Activated B cell treated with CpG ODN at 0.5 μM for 24 hours (primary cell): ENCODE measurements at regions not wholly inside any gene's neighbourhood (a gene's known extent, or its start where the extent isn't known, plus 50 kb on each side); places are given as distances from the start of the nearest gene placed in this dataset.

Experiments used
- ATAC-seq: fragments of 200-7000 bp; cut with Tn5 transposase; one replicate; pipeline ENCODE4 v1.10.0; 2021; ENCODE audit warnings: low read depth, mild to moderate bottlenecking, moderate library complexity
- CTCF ChIA-PET: fragments of 350-600 bp; sonication (Branson Sonifier 250); formaldehyde crosslinking; loops from one replicate; lab custom pipeline; 2021; ENCODE audit warnings: antibody characterized with exemption; lab: Charles Lee
- POLR2A ChIA-PET: fragments of 350-600 bp; sonication (Branson Sonifier 250); formaldehyde crosslinking; loops from one replicate; lab custom pipeline; 2021; ENCODE audit warnings: antibody characterized with exemption; lab: Charles Lee
- DNase-seq: peaks from one replicate; pipeline ENCODE4 v3.0.0; 2022
- H3K27ac Mint-ChIP-seq: one replicate; pipeline ENCODE4 v1.8.0; 2020; ENCODE audit warnings: mixed read lengths
- H3K27me3 Mint-ChIP-seq: one replicate; pipeline ENCODE4 v1.8.0; 2021; ENCODE audit warnings: mixed read lengths
- H3K36me3 Mint-ChIP-seq: one replicate; pipeline ENCODE4 v1.8.0; 2021; ENCODE audit warnings: low read depth, mixed read lengths
- H3K4me1 Mint-ChIP-seq: one replicate; pipeline ENCODE4 v1.8.0; 2021; ENCODE audit warnings: mixed read lengths
- H3K4me3 Mint-ChIP-seq: one replicate; pipeline ENCODE4 v1.8.0; 2020; ENCODE audit warnings: mild to moderate bottlenecking, mixed read lengths
- H3K9me3 Mint-ChIP-seq: one replicate; pipeline ENCODE4 v1.8.0; 2020; ENCODE audit warnings: mixed read lengths
- intact Hi-C: fragments of 100-400 bp; cut with micrococcal nuclease; formaldehyde crosslinking; loops from one replicate; pipeline ENCODE4 v1.15.1; 2024
- TF ChIP-seq, protein P1 (sequence below): fragments of 200-600 bp; IDR thresholded peaks from one replicate; pipeline ENCODE4 v1.8.0; 2022; ENCODE audit warnings: antibody characterized with exemption, mild to moderate bottlenecking

DNA sequence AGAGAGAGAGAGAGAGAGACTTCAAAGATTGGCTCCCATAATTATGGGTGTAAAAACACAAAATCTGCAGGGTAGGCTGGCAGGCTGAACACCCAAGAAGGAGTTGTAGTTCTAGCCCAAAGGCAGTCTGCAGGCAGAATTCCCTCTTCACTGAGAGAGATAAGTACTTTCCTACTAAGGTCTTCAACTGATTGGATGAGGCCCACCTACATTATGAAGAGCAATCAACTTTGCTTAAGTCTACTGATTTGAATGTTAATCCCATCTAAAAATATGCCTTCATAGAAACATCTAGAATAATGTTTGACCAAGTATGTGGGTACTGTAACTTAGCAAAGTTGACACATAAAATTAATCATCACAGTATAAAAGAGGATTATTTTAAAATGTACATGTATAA lies 949.7 kb downstream of the HACE1 start:
- no peak overlapping the region for H3K4me3 Mint-ChIP-seq
- ATAC-seq = no peak
- H3K4me1 Mint-ChIP-seq = no peaks in the 10 kb centered on the region
- TF ChIP-seq, protein P1, sequence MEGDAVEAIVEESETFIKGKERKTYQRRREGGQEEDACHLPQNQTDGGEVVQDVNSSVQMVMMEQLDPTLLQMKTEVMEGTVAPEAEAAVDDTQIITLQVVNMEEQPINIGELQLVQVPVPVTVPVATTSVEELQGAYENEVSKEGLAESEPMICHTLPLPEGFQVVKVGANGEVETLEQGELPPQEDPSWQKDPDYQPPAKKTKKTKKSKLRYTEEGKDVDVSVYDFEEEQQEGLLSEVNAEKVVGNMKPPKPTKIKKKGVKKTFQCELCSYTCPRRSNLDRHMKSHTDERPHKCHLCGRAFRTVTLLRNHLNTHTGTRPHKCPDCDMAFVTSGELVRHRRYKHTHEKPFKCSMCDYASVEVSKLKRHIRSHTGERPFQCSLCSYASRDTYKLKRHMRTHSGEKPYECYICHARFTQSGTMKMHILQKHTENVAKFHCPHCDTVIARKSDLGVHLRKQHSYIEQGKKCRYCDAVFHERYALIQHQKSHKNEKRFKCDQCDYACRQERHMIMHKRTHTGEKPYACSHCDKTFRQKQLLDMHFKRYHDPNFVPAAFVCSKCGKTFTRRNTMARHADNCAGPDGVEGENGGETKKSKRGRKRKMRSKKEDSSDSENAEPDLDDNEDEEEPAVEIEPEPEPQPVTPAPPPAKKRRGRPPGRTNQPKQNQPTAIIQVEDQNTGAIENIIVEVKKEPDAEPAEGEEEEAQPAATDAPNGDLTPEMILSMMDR = no peak
- H3K9me3 Mint-ChIP-seq = peaks cover 10% of the 10 kb centered on the region
- CTCF ChIA-PET = no interaction called here
- H3K36me3 Mint-ChIP-seq = no peaks in the 10 kb centered on the region
- DNase-seq = no peak
- H3K27ac Mint-ChIP-seq = no peak overlapping the region
- H3K27me3 Mint-ChIP-seq = no peaks in the 10 kb centered on the region
- POLR2A ChIA-PET = no interaction called here
- intact Hi-C loops = no loop called here

DNA sequence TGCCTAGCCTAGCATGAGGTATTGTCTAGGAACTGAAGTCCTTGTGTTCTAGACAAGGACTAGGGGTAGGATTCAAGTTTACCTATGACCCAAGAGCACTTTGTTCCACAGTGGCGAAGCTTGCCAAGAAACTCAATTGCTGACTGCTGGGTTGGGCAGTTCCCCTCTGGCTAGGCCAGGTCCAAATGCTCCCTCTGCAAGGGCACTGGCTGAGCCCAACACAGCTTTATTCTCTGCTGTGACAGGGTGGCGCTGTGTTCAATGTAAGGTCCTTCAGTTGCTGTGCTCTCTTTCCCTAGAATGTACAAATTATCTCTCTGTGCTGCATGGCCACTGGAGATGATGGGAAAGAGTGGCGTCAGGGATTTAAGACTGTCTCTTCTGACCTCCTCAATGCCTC lies 950.8 kb downstream of the HACE1 start:
- Mint-ChIP-seq H3K36me3 (no peaks in the 10 kb centered on the region), H3K27me3 (no peaks in the 10 kb centered on the region), H3K4me3 (no peak overlapping the region), H3K9me3 (peaks cover 10% of the 10 kb centered on the region), H3K27ac (no peak overlapping the region), H3K4me1 (no peaks in the 10 kb centered on the region)
- ChIA-PET CTCF (no interaction called here), POLR2A (no interaction called here)
- no peak for ATAC-seq
- intact Hi-C loops = no loop called here
- TF ChIP-seq, protein P1 = no peak
- DNase-seq = no peak

DNA sequence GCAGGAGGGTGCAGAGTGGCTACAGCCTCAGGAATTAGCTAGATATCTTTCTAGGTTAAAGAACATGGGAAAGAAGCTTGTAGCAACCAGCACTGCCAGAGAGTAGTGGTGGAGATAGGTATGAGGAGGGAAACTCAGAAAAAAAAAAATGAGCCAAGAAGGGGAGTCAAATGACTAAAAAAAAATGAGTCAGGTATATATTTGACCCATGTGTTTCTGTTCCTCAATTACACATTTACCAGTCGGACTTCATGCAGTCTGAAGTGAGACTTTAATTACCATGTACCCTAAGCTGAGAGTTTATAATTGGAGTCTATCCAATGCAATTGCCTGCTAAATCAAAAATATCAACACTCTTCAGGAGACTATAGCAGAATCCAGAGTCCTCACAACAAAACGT lies 964.6 kb downstream of the HACE1 start:
- POLR2A ChIA-PET = no interaction called here
- no peak overlapping the region for H3K27ac Mint-ChIP-seq
- no peaks in the 10 kb centered on the region for H3K4me1 Mint-ChIP-seq
- H3K27me3 Mint-ChIP-seq = no peaks in the 10 kb centered on the region
- no peaks in the 10 kb centered on the region for H3K36me3 Mint-ChIP-seq
- CTCF ChIA-PET = no interaction called here
- intact Hi-C loops = no loop called here
- no peaks in the 10 kb centered on the region for H3K9me3 Mint-ChIP-seq
- DNase-seq (no peak), ATAC-seq (no peak)
- H3K4me3 Mint-ChIP-seq = no peak overlapping the region
- TF ChIP-seq, protein P1 = no peak

DNA sequence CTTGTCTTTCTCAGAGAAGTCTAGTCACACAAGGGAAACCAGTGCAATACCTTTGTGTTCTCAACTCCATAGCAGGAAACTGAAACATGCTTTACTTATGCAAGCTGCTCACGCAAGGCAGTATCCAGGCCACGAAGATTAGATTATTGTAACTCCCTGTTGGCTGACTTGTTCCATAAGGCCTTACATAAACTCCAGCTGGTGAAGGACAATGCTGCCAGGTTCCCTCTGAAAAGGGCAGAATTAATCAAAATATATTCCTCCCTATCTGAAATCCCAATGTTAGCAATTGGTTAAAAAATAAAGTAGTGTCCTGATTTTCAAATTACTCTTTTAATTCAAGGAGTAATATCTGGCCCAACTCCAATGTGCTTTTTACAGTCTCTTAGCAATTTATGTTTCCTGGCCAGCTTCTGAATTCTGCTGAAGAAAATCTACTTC lies 966.6 kb downstream of the HACE1 start:
- Mint-ChIP-seq H3K4me3 (no peak overlapping the region), H3K9me3 (no peaks in the 10 kb centered on the region)
- CTCF ChIA-PET = no interaction called here

DNA sequence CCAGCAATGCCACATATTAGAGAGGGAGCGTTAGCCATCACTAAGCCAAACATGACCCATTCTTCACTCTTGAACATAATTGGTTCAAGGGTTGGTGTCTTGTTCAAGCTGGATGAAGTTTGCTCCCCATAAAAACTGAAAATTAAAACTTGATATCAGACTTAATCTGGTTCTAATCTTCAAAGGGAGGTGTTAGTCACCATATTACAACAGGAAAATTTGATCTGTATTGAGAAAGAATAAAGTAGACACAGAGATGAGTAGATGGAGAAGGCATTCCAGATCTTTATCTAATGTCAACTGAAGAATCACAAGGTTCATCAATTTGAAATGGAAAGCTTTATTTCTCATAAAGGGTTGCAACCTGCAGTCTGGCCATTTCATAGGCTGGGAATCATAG lies 972.8 kb downstream of the HACE1 start:
- TF ChIP-seq, protein P1 = no peak
- no peaks in the 10 kb centered on the region for H3K4me1 Mint-ChIP-seq
- intact Hi-C loops = no loop called here
- H3K27ac Mint-ChIP-seq = no peak overlapping the region
- ATAC-seq (no peak), DNase-seq (no peak)
- H3K27me3 Mint-ChIP-seq = no peaks in the 10 kb centered on the region
- peaks cover 5% of the 10 kb centered on the region for H3K9me3 Mint-ChIP-seq
- H3K36me3 Mint-ChIP-seq = no peaks in the 10 kb centered on the region
- ChIA-PET CTCF (no interaction called here), POLR2A (no interaction called here)
- no peak overlapping the region for H3K4me3 Mint-ChIP-seq

More for the DNA sequence above, 966.6 kb downstream of the HACE1 start:
- DNase-seq (no peak), ATAC-seq (no peak)
- Mint-ChIP-seq H3K27me3 (no peaks in the 10 kb centered on the region), H3K27ac (no peak overlapping the region), H3K4me1 (no peaks in the 10 kb centered on the region), H3K36me3 (no peaks in the 10 kb centered on the region)
- POLR2A ChIA-PET = no interaction called here
- intact Hi-C loops = no loop called here
- TF ChIP-seq, protein P1 = no peak
